GM12891 (cell line): ENCODE measurements at regions not wholly inside any gene's neighbourhood (a gene's known extent, or its start where the extent isn't known, plus 50 kb on each side); places are given as distances from the start of the nearest gene placed in this dataset.

ENCODE experiments used
- DNase-seq: peaks from one replicate; pipeline ENCODE4 v3.0.0; 2011; ENCODE audit warnings: low spot score; ENCODE audit not compliant: insufficient read length
- FAIRE-seq: peaks from 2 replicates; lab custom pipeline; 2011; peaks lifted over from hg19 to GRCh38; lab: Jason Lieb, UNC
- PAX5 ChIP-seq: IDR thresholded peaks from 2 replicates; pipeline ENCODE4 v1.6.1; 2011; ENCODE audit warnings: low read length, moderate library complexity, mild to moderate bottlenecking; ENCODE audit not compliant: insufficient read depth, severe bottlenecking
- POLR2A ChIP-seq: IDR thresholded peaks from 2 replicates; pipeline ENCODE4 v1.6.1; 2011; ENCODE audit warnings: low read depth, low read length, control low read depth
- POLR2AphosphoS5 ChIP-seq: IDR thresholded peaks from 2 replicates; pipeline ENCODE4 v1.6.1; 2011; ENCODE audit warnings: low read depth, low read length, control low read depth
- POU2F2 ChIP-seq: IDR thresholded peaks from 2 replicates; pipeline ENCODE4 v1.6.1; 2011; ENCODE audit warnings: low read depth, mild to moderate bottlenecking, control low read depth, low read length, moderate library complexity
- SPI1 ChIP-seq: IDR thresholded peaks from 2 replicates; pipeline ENCODE4 v1.6.1; 2011; ENCODE audit warnings: low read depth, low read length, control low read depth
- TAF1 ChIP-seq: IDR thresholded peaks from 2 replicates; pipeline ENCODE4 v1.6.1; 2011; ENCODE audit warnings: low read depth, low read length, control low read depth

DNA sequence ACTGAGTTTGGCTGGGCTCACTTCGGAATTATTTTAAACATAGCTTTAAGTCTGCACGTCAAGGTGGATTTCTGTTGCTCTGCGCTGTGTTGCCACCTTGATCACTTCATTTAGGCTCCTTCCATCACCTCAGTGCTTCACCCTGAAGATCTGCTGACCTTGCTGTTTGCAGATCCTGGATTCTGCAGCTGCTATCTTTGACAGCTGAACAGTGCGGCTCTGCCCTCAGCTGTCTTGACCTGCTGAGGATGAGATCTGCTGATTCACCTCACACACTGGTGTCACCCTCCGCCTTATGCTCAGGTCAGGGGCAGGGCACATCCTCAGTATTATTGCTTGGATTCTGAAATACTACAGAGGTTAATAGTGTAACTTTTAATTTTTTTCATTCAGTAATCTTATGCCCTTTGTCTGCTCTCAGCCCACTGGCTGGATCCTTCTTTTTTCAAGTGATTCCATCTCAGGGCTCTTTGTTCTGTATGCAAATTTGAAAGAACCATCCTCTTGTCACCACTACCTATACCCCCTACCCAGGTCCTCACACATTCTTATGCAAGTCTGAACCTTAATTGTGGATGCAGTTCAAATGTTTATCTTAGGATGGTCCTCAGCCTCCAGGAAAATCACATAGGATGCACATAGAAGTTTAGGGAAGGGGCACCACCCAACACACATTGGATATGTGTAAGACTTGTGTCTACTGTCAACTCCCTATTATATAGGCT, 364.0 kb downstream of the OLFM3 start:
- FAIRE-seq (no peak), DNase-seq (no peak)
- no peak for TF ChIP-seq TAF1
- TF ChIP-seq POU2F2, result no peak
- no peak for TF ChIP-seq POLR2AphosphoS5
- TF ChIP-seq SPI1, result no peak
- TF ChIP-seq PAX5, result no peak
- no peak for TF ChIP-seq POLR2A

- DNase-seq, result no peak
- TF ChIP-seq POLR2A, result no peak
- no peak for TF ChIP-seq PAX5
- TF ChIP-seq TAF1, result no peak
- no peak for TF ChIP-seq POLR2AphosphoS5
- TF ChIP-seq POU2F2, result no peak
- TF ChIP-seq SPI1, result no peak
- no peak for FAIRE-seq
Observed at GRCh38 chr1:101645810-101646209, 350.9 kb downstream of the OLFM3 start.

- FAIRE-seq (no peak), DNase-seq (no peak)
- TF ChIP-seq POLR2A (no peak), SPI1 (no peak)
Observed at GRCh38 chr1:101652484-101652883, 344.2 kb downstream of the OLFM3 start.

- TF ChIP-seq PAX5 (no peak), POLR2A (no peak)
- DNase-seq (no peak), FAIRE-seq (no peak)
Observed at GRCh38 chr1:101653482-101653946, 343.2 kb downstream of the OLFM3 start.

GRCh38 chr1:101664726-101665125, 332.0 kb downstream of the OLFM3 start:
- no peak for DNase-seq
- TF ChIP-seq POLR2A, result no peak
- no peak for TF ChIP-seq SPI1
- no peak for TF ChIP-seq POU2F2
- no peak for TF ChIP-seq PAX5
- no peak for TF ChIP-seq POLR2AphosphoS5
- TF ChIP-seq TAF1, result no peak
- FAIRE-seq, result no peak

GRCh38 chr1:101667761-101668160, 329.0 kb downstream of the OLFM3 start:
- no peak for DNase-seq
- no peak for FAIRE-seq
- TF ChIP-seq POU2F2, result no peak

DNA sequence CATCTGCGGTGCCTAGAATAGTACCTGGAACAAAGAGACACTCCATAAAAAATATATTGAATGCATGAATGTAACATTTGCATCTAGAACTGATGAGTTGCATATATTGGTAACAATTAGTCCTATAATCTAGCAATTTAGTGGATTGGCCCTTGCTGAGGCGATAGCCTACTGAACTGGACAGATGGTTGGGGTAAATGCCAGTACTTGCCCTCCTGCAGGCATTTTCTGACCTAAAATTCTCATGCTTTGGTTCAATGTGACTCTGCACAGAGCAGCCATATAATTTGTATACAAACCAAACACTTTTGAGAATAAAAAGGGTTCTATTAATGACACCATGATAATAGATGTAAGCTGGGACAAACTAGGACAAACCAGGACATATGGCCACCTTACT, 313.6 kb downstream of the OLFM3 start:
- no peak for FAIRE-seq
- TF ChIP-seq SPI1 (no peak), TAF1 (no peak)
- no peak for DNase-seq

DNA sequence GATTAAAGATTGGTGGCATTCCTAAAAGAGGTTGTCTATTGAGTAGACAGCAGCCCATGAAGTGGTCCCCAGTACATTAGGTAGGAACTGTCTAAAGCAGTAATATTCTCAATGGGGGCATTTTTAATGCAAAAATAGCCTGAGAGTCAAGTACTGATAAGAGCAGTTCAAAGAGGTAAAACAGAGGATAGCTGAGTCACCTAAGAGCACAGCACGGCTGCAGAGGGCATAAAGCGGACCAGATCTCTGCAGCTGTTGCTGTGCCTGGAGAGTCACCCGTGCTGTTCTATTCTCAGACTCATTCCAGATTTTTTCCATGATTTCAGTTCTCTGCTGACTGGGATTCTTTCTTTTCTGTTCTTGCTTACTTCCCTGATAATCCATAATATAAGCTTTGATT, 313.2 kb downstream of the OLFM3 start:
- no peak for TF ChIP-seq POLR2A
- no peak for TF ChIP-seq PAX5
- TF ChIP-seq TAF1, result no peak
- TF ChIP-seq SPI1, result no peak
- TF ChIP-seq POLR2AphosphoS5, result no peak
- TF ChIP-seq POU2F2, result no peak
- no peak for DNase-seq

GRCh38 chr1:101697072-101697471, 299.7 kb downstream of the OLFM3 start:
- no peak for FAIRE-seq
- no peak for TF ChIP-seq PAX5
- TF ChIP-seq POLR2AphosphoS5, result no peak
- no peak for DNase-seq

More for the DNA sequence above, 313.2 kb downstream of the OLFM3 start:
- FAIRE-seq, result no peak

DNA sequence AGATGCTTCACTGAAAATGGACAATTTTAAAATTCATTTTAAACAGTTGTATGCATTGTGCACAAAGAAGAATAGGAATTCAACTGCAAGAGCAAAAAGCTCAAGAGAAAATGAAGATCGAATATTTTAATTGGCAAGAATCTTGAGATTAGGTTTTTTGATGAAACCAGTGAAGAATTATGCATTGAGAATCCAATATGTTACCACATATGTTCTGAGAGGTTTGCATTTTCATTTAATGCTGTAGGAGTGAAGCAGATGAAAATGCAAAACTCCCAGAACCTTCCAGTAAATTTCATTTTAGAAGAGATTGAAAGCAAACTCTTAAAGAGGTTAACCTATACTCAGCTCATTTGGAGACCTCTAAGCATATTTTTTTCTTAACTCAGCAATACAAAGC, 298.0 kb downstream of the OLFM3 start:
- TF ChIP-seq SPI1 (no peak), POU2F2 (no peak), TAF1 (no peak), POLR2A (no peak), POLR2AphosphoS5 (no peak), PAX5 (no peak)
- FAIRE-seq (no peak), DNase-seq (no peak)

DNA sequence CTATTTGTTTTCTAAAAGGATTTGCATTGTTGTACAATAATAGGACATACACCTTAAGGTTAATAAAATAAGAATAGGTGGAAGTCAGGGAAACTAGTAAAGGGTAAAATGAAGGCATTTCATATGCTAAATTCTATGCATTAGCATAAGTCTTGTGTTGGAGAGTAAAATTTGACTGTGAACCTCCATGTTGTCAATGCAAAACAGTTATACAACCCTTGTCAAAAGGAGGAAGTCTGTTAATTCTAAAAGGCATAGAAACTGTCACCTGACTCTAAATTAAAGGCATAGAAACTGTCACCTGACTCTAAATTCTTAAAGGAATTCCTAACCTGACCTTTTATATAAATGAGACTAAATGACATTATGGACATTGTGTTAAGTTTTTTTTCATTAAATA, 291.8 kb downstream of the OLFM3 start:
- TF ChIP-seq POLR2AphosphoS5 (no peak), SPI1 (no peak), TAF1 (no peak), PAX5 (no peak), POLR2A (no peak), POU2F2 (no peak)
- DNase-seq, result no peak
- no peak for FAIRE-seq
